ENCODE measurements at regions not wholly inside any gene's neighbourhood (a gene's known extent, or its start where the extent isn't known, plus 50 kb on each side); places are given as distances from the start of the nearest gene placed in this dataset.

DNA sequence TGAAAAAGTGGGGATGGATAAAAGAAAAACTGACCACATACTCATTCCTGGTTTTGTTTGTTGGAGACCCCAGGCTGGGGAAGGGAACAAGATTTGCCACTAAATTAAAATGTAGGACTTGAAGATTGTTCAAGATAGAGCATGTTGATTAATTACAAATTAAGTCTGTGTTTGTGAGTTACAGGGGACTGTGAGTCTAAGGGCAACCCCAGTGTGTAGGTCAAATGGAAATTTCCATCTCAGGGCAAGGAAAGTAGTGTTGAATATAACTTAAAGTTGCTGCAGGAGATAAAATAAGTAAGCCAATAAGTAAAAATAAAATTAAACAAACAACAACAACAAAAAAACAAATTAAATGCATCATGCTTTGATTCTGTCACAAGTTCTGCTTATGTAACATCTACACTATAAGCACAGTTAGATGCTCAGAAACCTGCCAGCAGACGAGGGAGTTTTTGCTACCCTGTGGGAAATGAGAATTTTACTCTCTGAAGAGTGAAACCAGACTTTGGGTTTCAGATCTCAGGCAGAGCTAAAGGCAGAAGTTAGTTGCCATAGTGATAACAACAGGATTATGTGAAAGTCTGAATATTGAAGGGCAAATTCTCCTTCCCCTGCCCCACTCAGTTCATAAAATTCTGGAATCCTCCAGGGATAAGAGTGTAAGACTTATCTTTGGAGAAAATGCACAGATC, 352.3 kb downstream of the GRXCR1 start:
- no peak for DNase-seq

DNA sequence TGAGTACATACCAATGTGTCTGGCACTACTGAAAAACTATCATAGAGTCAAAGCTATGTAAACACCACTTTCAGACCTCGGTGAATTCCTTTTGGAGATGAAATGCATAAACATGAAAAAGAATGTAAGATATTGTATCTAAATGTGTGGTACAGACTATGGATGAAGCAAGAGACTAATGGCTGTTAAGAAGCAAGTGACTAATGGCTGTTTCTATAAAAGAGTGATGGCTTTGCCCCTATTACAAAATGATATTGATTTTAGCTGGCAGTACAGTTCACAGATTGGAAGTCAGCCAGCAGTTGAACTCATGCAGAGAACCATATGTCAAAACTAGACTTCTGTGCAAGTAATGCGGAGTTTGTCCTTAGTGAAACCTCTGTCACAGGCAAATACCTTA, 359.3 kb downstream of the GRXCR1 start:
- no peak for DNase-seq

DNA sequence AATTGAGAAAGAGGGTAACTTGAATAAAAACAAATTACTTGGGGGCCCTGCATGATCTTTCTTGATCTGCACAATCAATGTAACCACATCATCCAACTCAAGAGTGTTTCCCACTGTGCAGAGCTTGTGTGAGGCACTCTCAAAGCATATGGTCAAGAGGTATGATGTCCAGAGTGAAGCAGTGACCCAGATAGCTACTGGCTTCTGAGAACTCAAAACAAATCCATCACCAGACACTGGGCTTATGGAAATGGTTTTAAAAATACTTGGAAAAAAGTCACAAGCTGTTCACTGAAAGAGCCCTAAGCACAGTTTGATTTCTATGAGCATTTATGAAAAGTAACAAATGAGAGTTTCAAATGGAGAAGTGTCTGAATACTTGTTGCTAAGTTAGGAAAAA, 361.0 kb downstream of the GRXCR1 start:
- DNase-seq: no peak

DNA sequence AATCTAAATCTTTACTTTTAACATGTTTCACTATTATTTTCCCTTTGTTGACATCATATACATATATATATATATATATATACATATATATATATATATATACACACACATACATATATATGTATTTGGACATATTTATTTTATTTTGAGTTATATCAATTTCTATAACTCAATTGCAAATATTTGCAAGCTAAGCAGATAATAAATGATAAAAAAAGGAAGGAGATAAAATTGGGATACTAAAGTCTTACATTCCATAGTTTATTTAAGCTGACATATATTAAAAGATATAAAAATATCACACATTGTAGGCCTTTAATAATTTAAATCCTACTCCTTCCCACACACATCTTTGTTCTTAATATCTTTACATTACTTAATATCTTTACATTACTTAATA, 372.2 kb downstream of the GRXCR1 start:
- DNase-seq: no peak

DNA sequence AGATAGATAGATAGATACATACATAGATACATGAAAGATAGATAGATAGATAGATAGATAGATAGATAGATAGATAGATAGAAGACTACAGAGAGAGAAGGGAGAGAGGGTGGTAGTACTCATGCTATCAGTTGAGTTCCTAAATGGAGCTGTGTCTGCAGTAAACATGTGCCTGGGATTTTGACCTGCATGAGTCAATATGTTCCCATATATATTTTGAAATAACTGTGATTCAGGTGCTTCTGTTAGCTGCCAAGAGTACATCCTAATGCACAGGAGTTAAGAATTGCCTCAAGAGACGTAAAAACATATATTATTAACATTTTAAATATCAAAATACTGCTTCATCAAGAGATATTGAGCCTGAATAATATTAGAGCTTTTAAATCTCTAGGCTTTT, 379.4 kb downstream of the GRXCR1 start:
- no peak for DNase-seq

DNA sequence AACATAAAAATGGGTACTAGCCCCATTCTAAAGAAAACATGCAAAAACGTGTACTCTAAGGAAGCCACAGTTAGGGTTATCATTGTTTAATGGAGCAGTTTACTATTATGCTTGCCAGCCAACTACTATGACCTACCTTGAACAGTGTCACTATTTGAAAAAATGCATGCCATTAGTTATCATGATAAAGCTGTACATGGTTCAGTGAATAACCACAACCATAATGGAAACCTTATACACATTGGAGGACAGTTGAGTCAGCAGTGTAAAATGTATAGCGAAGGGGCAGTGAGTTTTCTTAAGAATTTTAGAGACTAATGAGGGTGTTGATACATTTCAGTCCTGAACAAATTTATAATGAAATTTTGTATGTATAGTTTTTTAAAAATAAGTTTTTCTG, 381.9 kb downstream of the GRXCR1 start:
- no peak for DNase-seq

DNA sequence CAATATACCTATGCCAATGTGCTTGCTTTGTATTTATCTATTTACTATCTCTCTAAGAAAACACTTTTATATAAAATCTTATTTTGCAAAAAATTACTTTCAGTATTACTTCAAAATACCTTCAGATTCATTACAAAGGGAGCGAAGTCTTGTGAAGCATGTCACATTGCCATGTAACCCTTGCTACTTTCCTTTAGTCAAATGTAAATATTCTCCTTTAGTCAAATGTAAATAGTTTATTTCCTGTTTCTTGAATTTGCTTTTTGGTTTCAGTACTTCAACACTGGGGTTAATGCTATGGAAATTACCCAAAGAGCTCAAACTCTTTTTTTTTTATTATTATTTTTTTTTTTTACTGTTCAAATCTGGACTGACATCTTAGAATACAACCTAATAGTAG, 383.3 kb downstream of the GRXCR1 start:
- DNase-seq: no peak

DNA sequence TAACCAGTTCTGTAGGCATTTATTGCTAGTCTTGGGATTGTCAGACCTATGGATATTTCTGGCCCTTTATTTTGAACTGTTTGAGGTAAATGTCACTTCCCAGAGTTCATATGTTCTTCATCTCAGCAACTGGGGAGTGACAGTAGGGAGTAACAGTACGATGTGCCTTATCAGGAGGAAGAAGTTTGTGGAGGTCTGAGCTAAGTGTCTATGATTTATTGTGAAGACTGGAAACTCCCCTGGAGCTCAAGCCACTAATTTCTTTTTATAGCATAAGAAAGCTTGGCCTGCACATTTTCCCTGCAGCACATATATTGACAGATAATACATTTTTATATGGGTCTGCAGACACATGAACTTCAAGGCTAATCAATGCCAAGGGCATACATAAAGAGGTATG, 383.8 kb downstream of the GRXCR1 start:
- DNase-seq: no peak

DNA sequence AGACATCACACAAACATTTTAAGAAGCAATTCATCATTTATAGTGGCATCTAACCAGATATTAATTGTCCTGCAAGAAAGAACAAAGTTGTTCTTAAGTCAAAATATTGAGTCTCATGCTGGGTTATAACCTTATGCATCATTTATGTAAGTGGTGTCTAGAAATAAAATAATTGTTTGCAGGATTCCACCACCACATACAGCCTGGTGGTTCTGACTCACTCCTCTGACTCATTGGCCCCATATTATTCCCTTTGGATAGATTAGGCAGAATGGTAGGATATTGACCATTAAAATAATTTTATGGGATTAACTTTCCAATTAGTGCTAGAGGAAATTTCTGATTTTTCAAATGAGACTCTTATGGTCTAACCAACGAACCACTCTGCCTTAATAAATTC, 384.5 kb downstream of the GRXCR1 start:
- DNase-seq: no peak

DNA sequence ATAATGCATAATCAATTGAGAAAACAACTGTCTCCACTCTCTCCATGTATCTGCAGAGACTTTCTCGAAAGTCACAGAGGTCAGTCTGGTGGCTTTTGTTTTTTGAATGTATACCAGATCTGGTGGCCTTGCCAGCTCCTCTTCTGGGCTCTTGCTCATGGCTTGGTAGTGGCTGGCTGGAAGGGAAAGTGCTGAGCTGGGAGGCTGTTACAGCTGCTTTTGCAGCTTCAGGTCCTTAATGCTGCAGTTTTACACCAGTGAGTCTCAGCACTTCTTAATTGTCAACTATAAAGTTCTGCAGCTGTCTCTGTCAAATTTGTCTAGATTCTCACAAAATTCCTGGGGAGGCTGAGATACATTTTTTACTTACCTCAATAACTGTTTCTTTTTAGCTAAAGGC, 390.0 kb downstream of the GRXCR1 start:
- no peak for DNase-seq

DNA sequence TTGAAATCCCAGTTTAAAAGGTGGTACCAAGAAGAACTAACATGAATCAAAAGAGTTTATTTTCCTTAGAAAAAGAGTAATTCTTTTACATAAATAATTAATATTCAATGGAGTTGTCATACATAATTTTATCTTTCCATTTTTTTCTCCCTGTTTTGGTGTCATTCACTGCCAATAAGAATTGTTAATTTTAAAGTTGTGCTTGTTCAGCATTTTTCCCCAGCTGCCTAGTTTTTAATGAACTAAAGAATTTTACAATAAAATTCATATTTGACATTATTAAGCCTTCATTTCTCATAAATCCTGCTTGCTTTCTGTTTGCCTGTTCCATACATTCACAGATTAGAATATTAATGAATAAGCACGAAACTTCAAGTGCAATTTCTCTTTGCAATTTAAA, 393.6 kb downstream of the GRXCR1 start:
- no peak for DNase-seq

DNA sequence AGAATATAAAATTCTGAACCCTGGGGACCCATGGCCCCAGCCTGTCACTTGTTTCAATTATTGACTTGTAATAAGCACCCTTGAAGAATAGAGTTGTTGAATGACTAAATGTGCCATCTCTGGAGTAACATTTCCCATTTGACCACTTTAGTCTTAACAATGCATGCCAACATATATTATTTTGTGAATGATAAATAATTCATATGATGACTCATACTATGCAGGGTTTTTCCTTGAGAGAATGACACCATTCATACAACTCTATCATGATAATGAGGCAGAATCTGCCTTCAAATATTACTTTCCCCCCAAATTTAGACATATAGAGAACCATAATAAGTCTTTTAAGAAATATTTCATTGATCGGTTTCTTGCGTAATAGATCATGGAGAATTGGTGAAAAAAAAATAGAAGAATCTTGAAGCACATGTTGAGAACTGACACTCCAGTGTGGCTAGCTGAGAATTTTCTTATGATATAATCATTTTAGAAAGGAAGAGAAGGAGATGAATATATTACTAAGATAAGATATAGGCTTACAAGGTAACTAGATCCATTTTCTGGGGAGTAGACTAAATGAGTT, 404.5 kb downstream of the GRXCR1 start:
- no peak for DNase-seq

DNA sequence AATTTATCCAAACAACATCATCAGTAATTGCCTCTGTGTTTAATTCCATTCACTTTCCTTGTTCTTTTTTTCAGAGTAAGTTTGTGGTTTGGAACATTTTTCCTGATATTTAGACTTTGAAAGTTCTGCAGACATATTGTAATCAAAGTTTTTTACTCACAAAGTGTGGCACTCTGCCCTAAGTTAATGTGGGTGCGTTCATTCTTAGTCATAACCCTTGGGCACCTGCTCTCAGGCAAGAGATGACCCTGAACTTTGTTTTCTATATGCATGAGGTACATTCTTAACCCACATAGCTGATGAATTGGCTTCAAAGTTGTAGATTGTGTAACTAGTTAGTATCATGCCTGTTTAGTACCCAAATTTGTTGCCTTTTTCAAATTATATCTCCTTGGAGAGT, 424.3 kb downstream of the GRXCR1 start:
- DNase-seq: no peak

DNA sequence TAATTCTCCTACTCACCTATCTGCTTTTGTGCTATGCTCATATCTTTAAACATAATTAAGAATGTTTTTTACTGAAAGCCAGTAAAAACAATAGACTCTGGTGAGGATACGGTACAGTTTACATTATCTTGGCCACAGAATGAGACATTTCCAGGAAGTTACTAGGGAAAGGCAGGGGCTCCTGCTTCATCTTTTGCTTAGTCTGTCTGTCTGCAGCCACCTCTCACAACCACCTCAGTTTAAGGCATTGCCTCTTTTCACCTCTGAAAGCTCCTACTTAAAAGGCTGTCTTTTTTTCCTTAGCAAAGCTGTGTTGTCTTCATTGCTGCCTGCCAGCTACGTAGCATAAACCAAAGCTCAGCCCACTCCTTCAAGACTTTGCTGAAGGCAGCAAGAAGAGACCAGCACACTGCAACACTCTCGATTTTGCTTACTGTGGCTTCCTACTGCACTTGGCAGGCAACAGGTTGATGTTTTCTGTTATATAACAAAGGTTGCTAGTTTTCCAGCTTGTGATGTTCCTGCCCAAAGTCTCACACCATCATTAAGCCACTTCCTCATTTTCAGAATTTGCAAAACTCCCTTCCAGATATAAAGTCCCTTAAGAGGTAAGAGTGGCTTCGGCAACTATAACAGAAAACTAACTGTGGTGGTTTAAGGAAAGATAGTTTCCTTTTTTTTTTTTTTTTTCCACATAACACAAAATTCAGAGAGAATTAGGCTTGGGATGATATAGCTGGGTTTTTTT, 432.9 kb downstream of the GRXCR1 start:
- DNase-seq: no peak

DNA sequence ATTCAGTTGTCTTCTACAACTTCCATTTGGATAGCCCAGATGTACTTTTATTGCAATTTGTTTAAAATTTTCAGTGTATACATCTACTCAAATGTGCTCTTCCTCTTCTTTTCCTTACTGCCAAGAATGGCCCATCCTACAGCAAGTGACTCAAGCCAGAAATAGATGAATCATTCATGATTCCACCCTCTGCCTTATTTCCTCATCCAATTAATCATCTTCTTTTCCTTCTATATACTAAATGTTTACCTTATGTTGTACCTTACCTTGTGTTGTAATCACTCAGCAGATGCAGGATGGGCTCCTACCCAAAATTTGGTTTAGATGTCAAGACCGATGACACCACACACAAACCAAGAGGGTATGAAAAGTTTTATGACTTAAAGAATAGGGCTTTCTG, 437.8 kb downstream of the GRXCR1 start:
- DNase-seq: no peak

DNA sequence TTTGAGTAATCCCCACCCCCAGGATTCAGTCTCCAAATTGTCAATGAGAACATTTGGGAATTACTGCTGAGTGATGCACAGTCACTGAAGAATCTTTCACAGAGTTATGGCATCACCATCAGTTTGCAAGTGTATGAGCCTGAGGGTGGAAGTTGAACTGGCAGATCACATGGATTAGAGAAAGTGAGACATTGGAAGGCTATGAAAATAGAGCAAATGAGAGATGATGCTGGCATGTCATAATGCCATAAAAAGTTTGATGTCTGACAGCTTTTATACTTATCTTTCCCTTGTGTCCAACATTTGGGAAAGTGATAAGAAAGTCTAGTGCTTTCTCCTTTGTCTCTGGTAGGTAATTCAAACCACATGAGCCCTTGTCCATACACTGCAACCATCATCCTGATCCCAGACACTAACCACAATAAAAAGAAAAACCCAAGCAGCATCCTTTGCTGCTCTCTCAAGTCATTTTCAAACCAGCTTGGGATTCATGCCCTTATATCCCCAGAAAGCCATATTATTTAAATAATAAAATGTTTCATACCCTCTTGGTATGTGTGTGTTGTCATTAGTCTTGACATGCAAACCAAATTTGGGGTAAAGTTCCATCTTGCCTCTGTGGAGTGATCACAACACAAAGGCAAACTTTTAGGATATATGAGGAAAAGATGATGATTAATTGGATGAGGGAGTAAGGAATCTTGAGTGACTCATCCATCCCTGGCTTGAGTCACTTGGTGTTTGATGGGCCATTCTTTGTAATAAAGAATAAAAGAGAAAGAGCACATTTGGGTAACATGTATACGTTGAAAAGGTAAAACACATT, 438.9 kb downstream of the GRXCR1 start:
- DNase-seq: no peak

DNA sequence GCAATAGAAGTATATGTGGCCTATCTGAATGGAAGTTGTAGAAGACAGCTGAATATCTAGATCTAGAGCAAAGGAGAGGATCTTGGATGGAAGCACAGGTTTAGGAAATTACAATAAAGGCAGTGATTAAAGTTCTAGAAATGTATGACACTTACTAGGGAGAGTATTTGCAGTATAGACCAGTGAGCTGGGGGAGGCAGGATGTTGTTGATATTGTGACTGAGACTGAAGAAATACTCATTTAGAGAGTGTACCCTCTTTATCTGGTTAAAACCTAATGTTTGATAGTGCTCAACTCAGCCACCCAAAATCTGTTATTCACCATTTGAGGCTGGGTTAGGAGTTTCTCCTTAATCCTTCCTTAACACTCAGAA, 439.5 kb downstream of the GRXCR1 start:
- DNase-seq: no peak

DNA sequence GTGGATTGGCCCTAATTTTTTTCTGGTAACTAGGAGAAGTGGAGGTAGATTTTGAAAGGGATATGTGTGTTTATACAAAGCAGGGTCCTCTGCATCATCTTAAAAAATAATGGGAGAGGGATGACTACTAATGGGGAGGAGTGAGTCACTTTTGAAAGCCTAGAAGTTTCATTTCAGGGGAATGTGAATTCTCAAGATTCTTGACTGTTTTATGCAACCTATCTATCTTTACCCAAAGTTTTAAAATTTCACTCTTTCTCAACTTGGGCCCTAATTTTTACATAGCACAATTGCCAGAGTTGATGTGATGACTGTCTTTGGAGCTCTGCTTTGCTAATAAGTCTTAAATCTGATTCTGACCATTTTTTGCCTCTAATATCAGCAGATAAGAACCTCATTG, 445.2 kb downstream of the GRXCR1 start:
- no peak for DNase-seq

DNA sequence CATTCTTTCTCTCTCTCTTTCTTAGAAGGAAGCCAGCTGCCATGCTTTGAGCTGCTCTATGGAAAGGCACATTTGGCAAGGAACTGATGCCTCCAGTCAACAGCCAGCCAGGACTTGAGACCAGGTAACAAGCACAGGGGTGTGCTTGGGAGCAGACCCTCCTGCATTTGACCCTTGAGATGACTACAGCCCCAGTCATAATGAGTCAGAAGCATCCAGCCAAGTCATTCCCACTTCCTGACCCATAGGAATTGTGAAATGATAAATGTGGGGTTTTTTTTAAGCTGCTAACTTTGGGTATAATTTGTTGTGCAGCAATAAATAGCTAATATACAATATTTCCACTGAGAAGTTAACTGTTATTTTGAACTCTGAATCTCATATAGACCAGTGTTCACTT, 446.9 kb downstream of the GRXCR1 start:
- DNase-seq: no peak

DNA sequence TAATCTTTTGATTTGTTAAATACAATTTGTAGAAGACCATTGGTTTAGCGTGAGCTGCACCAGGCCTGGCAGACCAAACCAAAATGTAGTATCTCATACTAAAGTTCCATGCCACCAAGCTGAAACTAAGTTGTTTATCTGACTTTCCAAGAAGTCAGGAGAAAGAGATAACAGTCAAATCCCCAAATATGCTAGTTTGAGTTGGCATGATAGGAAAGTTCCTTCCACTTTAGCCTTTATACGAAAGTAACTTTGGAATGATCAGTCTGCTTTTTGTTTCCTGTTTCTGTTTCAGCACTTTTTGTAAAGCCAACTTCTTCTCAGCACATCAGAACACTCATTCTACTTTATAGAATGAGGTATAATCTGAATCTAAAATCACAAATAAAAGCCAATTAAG, 449.2 kb downstream of the GRXCR1 start:
- no peak for DNase-seq

DNA sequence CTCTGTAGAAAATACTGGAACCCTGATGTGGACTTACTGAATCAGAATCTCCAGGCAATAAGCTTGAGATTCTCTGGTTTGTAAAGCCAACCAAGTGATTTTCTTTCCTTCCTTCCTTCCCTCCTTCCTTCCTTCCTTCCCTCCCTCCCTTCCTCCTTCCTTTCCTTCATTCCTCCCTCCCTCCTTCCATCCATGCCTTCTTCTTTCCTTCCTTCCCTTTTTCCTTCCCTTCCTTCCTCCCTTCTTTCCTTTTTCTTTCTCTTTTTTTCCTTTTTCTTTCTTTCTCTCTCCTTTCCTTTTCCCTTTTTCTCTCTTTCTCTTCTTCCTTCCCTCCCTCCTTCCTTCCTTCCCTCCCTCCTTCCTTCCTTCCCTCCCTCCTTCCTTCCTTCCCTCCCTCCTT, 450.8 kb downstream of the GRXCR1 start:
- no peak for DNase-seq

DNA sequence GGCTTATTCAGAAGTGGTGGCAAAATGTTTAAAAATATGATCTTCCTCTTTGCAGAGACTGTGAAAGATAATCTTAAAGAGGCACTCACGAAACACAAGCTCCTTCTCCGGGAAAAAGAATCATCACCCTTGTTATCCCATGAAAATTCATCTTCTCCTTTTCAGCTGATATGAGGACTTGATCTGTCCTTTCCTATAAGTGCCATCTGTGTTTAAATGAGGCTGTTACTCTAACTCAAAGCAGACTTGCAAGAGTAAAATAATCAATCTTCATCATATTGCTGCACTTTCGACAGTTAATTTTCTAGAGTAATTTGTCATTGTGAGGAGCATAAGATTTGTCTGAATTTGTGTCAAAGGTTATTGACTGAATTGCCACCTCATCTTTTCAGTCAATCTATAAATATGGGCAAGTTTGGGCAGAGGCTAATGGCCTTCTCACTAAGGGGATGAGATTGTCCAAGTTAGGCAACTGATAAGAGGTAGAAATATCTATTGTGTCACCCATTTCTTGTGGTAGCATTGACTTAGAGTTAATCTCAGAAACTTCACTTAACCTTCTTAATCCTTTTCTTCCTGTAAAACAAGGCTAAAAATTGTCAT, 452.9 kb downstream of the GRXCR1 start:
- DNase-seq: no peak

DNA sequence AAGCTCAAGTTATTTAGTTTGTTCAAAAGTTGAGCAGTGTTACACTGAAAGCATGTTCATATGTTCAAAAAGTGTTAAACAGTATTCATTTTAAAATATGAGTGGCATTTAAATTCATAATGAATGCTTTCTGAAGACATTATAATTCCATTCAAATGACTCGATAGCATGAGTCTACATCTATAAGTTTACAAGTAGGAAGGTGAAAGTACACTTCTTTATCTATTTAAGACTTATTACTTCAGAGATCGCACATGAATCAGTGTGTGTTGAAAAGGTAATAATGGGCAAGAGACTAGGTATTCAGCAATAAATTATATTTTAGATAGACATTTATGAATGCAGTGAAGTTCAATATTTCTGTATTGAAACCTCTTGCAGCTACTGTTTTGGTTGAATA, 456.1 kb downstream of the GRXCR1 start:
- DNase-seq: no peak

Data from stimulated activated CD4-positive, alpha-beta T cell treated with anti-CD3 and anti-CD28 coated beads, Interleukin-4, amount 100 ng/mL, for 24 hours (primary cell).